DOHH2 (cell line): ENCODE measurements at regions not wholly inside any gene's neighbourhood (a gene's known extent, or its start where the extent isn't known, plus 50 kb on each side); places are given as distances from the start of the nearest gene placed in this dataset.

ENCODE experiments used
- CTCF ChIP-seq: fragments of 200-600 bp; sonication (generic); IDR thresholded peaks from one replicate; pipeline ENCODE4 v1.5.1; 2014; ENCODE audit warnings: antibody characterized with exemption, mild to moderate bottlenecking, low read depth, low read length; ENCODE audit not compliant: poor library complexity, severe bottlenecking
- EZH2phosphoT487 ChIP-seq: fragments of 200-600 bp; sonication (generic); IDR thresholded peaks from 2 replicates; pipeline ENCODE4 v1.6.1; 2017; ENCODE audit warnings: borderline replicate concordance, mild to moderate bottlenecking, antibody characterized with exemption, low read length, moderate library complexity, mixed read lengths

- TF ChIP-seq EZH2phosphoT487 (no peak), CTCF (no peak)
Measured at GRCh38 chr5:128673000-128673399, 135.0 kb upstream of the FBN2 start.
